ENCODE measurements at regions not wholly inside any gene's neighbourhood (a gene's known extent, or its start where the extent isn't known, plus 50 kb on each side); places are given as distances from the start of the nearest gene placed in this dataset.

GRCh38 chr5:82753374-82753773, 323.8 kb downstream of the TMEM167A start:
- TF ChIP-seq CTCF (conservative IDR thresholded peaks at IDR 0.05; ENCODE audit: low read length) (no peak), EZH2phosphoT487 (IDR thresholded peaks at IDR 0.05; ENCODE audit: borderline replicate concordance) (no peak)

All from Loucy (cell line).